ENCODE measurements at regions not wholly inside any gene's neighbourhood (a gene's known extent, or its start where the extent isn't known, plus 50 kb on each side); places are given as distances from the start of the nearest gene placed in this dataset.
"Not testable (repeated sequence)": the region's sequence is repeated elsewhere in the genome, so short reads cannot be mapped to it uniquely, and the experiment has no call there.

- no peak for DNase-seq (ENCODE audit: low spot score)
These were observed 2223.9 kb upstream of the ACO1 start for GRCh38 chr9:30160570-30160969.

- DNase-seq (ENCODE audit: low spot score), result no peak
These were observed 2212.2 kb upstream of the ACO1 start for GRCh38 chr9:30172206-30172605.

- DNase-seq (ENCODE audit: low spot score), result no peak
These were observed 2205.8 kb upstream of the ACO1 start for GRCh38 chr9:30178610-30179009.

- DNase-seq (ENCODE audit: low spot score), result no peak
These were observed 2191.0 kb upstream of the ACO1 start for GRCh38 chr9:30193421-30193820.

GRCh38 chr9:30196941-30197340 lies 2187.5 kb upstream of the ACO1 start:
- no peak for DNase-seq (ENCODE audit: low spot score)

GRCh38 chr9:30197453-30197852 lies 2187.0 kb upstream of the ACO1 start:
- DNase-seq (ENCODE audit: low spot score), result no peak

- DNase-seq (ENCODE audit: low spot score), result no peak
These were observed 2186.5 kb upstream of the ACO1 start for GRCh38 chr9:30197954-30198353.

- DNase-seq (ENCODE audit: low spot score), result no peak
These were observed 2185.8 kb upstream of the ACO1 start for GRCh38 chr9:30198463-30199309.

GRCh38 chr9:30201024-30201423 lies 2183.4 kb upstream of the ACO1 start:
- DNase-seq (ENCODE audit: low spot score), result no peak

- DNase-seq (ENCODE audit: low spot score), result no peak
These were observed 2149.4 kb upstream of the ACO1 start for GRCh38 chr9:30235068-30235467.

- DNase-seq (ENCODE audit: low spot score), result no peak
These were observed 2148.9 kb upstream of the ACO1 start for GRCh38 chr9:30235564-30235963.

- DNase-seq (ENCODE audit: low spot score), result no peak
These were observed 2144.6 kb upstream of the ACO1 start for GRCh38 chr9:30239878-30240277.

GRCh38 chr9:30243467-30243866 lies 2141.0 kb upstream of the ACO1 start:
- no peak for DNase-seq (ENCODE audit: low spot score)

- DNase-seq (ENCODE audit: low spot score), result no peak
These were observed 2139.6 kb upstream of the ACO1 start for GRCh38 chr9:30244877-30245276.

- DNase-seq (ENCODE audit: low spot score), result no peak
These were observed 2133.6 kb upstream of the ACO1 start for GRCh38 chr9:30250872-30251271.

GRCh38 chr9:30258094-30258493 lies 2126.3 kb upstream of the ACO1 start:
- no peak for DNase-seq (ENCODE audit: low spot score)

GRCh38 chr9:30280229-30280900 lies 2104.1 kb upstream of the ACO1 start:
- DNase-seq (ENCODE audit: low spot score), result no peak

- DNase-seq (ENCODE audit: low spot score), result no peak
These were observed 2095.0 kb upstream of the ACO1 start for GRCh38 chr9:30289435-30289834.

GRCh38 chr9:30292026-30292425 lies 2092.4 kb upstream of the ACO1 start:
- not testable (repeated sequence) for DNase-seq (ENCODE audit: low spot score)

- no peak for DNase-seq (ENCODE audit: low spot score)
These were observed 2091.2 kb upstream of the ACO1 start for GRCh38 chr9:30293231-30293630.

GRCh38 chr9:30299126-30299780 lies 2085.2 kb upstream of the ACO1 start:
- DNase-seq (ENCODE audit: low spot score), result no peak

- no peak for DNase-seq (ENCODE audit: low spot score)
These were observed 2083.0 kb upstream of the ACO1 start for GRCh38 chr9:30301271-30301963.
